NCI-H82 treated with DMSO at 0.1 percent for 48 hours (cell line): ENCODE measurements at regions not wholly inside any gene's neighbourhood (a gene's known extent, or its start where the extent isn't known, plus 50 kb on each side); places are given as distances from the start of the nearest gene placed in this dataset.

Experiments
- DNase-seq: peaks from one replicate; lab custom pipeline; 2025; ENCODE audit not compliant: unreplicated experiment; lab: John Stamatoyannopoulos, UW

- DNase-seq, result no peak
Observed at GRCh38 chr7:119351320-119351719, 921.7 kb upstream of the KCND2 start.

- DNase-seq, result no peak
Observed at GRCh38 chr7:119374436-119374835, 898.5 kb upstream of the KCND2 start.

GRCh38 chr7:119377861-119378260, 895.1 kb upstream of the KCND2 start:
- DNase-seq, result no peak

- no peak for DNase-seq
Observed at GRCh38 chr7:119382726-119383125, 890.2 kb upstream of the KCND2 start.

- DNase-seq, result no peak
Observed at GRCh38 chr7:119395024-119395423, 878.0 kb upstream of the KCND2 start.

GRCh38 chr7:119397156-119397555, 875.8 kb upstream of the KCND2 start:
- no peak for DNase-seq

GRCh38 chr7:119408596-119408995, 864.4 kb upstream of the KCND2 start:
- no peak for DNase-seq

- no peak for DNase-seq
Observed at GRCh38 chr7:119413314-119413805, 859.6 kb upstream of the KCND2 start.

GRCh38 chr7:119415682-119416081, 857.3 kb upstream of the KCND2 start:
- no peak for DNase-seq

GRCh38 chr7:119421657-119422056, 851.3 kb upstream of the KCND2 start:
- DNase-seq, result no peak

- no peak for DNase-seq
Observed at GRCh38 chr7:119436882-119437281, 836.1 kb upstream of the KCND2 start.

GRCh38 chr7:119438315-119438714, 834.7 kb upstream of the KCND2 start:
- no peak for DNase-seq

GRCh38 chr7:119439192-119439591, 833.8 kb upstream of the KCND2 start:
- DNase-seq, result no peak

GRCh38 chr7:119452401-119452800, 820.6 kb upstream of the KCND2 start:
- no peak for DNase-seq

GRCh38 chr7:119465798-119466305, 807.1 kb upstream of the KCND2 start:
- no peak for DNase-seq

GRCh38 chr7:119472408-119473038, 800.5 kb upstream of the KCND2 start:
- no peak for DNase-seq

GRCh38 chr7:119482209-119482608, 790.8 kb upstream of the KCND2 start:
- DNase-seq, result peak; percentile 38

- DNase-seq, result peak; percentile 8
Observed at GRCh38 chr7:119482671-119483070, 790.3 kb upstream of the KCND2 start.

GRCh38 chr7:119483364-119483763, 789.6 kb upstream of the KCND2 start:
- no peak for DNase-seq

GRCh38 chr7:119514326-119514725, 758.6 kb upstream of the KCND2 start:
- no peak for DNase-seq

- no peak for DNase-seq
Observed at GRCh38 chr7:119515214-119515613, 757.8 kb upstream of the KCND2 start.

- no peak for DNase-seq
Observed at GRCh38 chr7:119515962-119516361, 757.0 kb upstream of the KCND2 start.

GRCh38 chr7:119522263-119522662, 750.7 kb upstream of the KCND2 start:
- DNase-seq, result no peak
